ENCODE measurements at regions not wholly inside any gene's neighbourhood (a gene's known extent, or its start where the extent isn't known, plus 50 kb on each side); places are given as distances from the start of the nearest gene placed in this dataset.

DNA sequence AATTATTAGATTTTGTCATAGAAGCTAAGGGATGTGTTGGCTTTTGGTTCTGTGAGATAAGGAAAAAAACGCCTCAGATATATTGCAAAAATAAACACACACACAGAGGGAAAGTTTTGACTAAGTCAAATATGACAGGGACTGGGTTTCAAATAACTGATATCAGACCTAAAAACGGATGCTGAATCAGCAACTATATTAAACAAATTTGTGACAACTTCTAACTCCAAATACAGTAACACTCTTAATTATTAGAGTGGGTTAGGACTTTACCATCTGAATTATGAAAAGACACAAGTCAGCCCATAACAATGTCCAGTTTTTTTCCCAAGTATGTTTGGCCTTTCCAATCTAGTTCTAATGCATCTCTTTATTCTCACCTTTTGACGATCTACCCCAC, 2693.1 kb downstream of the ARAP2 start:
- Histone ChIP-seq H4K20me1 (ENCODE audit: insufficient read depth, low read length) (no peaks in the 10 kb centered on the region), H3K79me2 (ENCODE audit: insufficient read depth, low read length) (no peaks in the 10 kb centered on the region), H3K4me2 (ENCODE audit: low read length) (no peak overlapping the region), H3K9ac (ENCODE audit: low read length) (no peak overlapping the region), H3K36me3 (ENCODE audit: insufficient read depth, low read length) (no peaks in the 10 kb centered on the region), H3F3A (ENCODE audit: insufficient read depth, low read length) (no peaks in the 10 kb centered on the region), H2AFZ (ENCODE audit: low read length) (no peak overlapping the region), H3K27me3 (ENCODE audit: insufficient read depth, low read length) (no peaks in the 10 kb centered on the region), H3K4me3 (ENCODE audit: low read depth, low read length, poor library complexity, severe bottlenecking) (no peak overlapping the region), H3K9me3 (ENCODE audit: low read length) (no peaks in the 10 kb centered on the region), H3K4me1 (ENCODE audit: insufficient read depth, low read length, severe bottlenecking) (no peaks in the 10 kb centered on the region), H3K27ac (ENCODE audit: low read depth, low read length, poor library complexity, severe bottlenecking) (no peak overlapping the region), H3K9me2 (ENCODE audit: low read depth, low read length) (no peaks in the 10 kb centered on the region)
- no peak for TF ChIP-seq EZH2 (IDR thresholded peaks at IDR 0.05; ENCODE audit: borderline replicate concordance, low read length)
- TF ChIP-seq, protein P1, sequence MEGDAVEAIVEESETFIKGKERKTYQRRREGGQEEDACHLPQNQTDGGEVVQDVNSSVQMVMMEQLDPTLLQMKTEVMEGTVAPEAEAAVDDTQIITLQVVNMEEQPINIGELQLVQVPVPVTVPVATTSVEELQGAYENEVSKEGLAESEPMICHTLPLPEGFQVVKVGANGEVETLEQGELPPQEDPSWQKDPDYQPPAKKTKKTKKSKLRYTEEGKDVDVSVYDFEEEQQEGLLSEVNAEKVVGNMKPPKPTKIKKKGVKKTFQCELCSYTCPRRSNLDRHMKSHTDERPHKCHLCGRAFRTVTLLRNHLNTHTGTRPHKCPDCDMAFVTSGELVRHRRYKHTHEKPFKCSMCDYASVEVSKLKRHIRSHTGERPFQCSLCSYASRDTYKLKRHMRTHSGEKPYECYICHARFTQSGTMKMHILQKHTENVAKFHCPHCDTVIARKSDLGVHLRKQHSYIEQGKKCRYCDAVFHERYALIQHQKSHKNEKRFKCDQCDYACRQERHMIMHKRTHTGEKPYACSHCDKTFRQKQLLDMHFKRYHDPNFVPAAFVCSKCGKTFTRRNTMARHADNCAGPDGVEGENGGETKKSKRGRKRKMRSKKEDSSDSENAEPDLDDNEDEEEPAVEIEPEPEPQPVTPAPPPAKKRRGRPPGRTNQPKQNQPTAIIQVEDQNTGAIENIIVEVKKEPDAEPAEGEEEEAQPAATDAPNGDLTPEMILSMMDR (IDR thresholded peaks at IDR 0.05; ENCODE audit: low read length): no peak

DNA sequence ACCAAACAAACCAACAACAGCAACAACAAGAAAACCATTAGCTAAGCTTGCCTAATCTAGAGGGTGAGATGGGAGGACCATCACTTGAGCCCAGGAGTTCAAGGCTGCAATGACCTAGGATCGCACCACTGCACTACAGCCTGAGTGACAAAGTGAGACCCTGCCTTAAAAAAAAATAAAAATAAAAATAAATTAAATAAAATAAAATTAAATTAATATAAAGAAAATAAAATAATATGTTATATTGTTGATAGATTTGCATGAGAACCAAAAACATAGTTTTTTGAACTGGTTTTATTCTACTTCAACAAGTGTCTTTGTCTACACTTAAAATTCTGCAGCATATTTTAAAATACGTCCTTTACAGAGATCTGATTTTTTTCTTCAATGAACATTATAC, 2683.1 kb downstream of the ARAP2 start:
- Histone ChIP-seq H3K36me3 (ENCODE audit: insufficient read depth, low read length) (no peaks in the 10 kb centered on the region), H3K27me3 (ENCODE audit: insufficient read depth, low read length) (no peaks in the 10 kb centered on the region), H4K20me1 (ENCODE audit: insufficient read depth, low read length) (no peaks in the 10 kb centered on the region), H3K9me3 (ENCODE audit: low read length) (no peaks in the 10 kb centered on the region), H3K27ac (ENCODE audit: low read depth, low read length, poor library complexity, severe bottlenecking) (no peak overlapping the region), H3K4me3 (ENCODE audit: low read depth, low read length, poor library complexity, severe bottlenecking) (no peak overlapping the region), H3K9ac (ENCODE audit: low read length) (no peak overlapping the region), H3F3A (ENCODE audit: insufficient read depth, low read length) (no peaks in the 10 kb centered on the region), H3K79me2 (ENCODE audit: insufficient read depth, low read length) (no peaks in the 10 kb centered on the region), H3K4me2 (ENCODE audit: low read length) (no peak overlapping the region), H3K4me1 (ENCODE audit: insufficient read depth, low read length, severe bottlenecking) (no peaks in the 10 kb centered on the region), H3K9me2 (ENCODE audit: low read depth, low read length) (no peaks in the 10 kb centered on the region), H2AFZ (ENCODE audit: low read length) (no peak overlapping the region)
- no peak for TF ChIP-seq EZH2 (IDR thresholded peaks at IDR 0.05; ENCODE audit: borderline replicate concordance, low read length)
- TF ChIP-seq, protein P1 (IDR thresholded peaks at IDR 0.05; ENCODE audit: low read length): no peak

DNA sequence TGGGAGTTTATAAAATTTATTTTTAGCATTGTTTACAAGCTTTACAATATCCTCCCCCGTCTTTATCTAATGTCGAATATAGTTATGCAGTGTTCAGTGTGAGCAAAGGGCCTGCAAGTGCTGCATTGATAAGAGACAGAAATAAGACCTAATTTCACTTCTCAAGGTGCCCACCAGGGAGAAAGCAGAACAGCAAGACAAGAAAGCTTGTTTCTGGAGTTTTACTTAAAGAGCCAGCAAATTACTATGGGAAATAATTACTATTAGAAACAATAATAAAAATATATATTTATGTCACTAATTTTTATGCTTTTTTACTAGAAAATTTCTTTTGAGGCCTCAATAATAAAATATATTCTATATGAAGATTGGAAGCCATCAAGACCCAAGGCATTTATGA, 2677.7 kb downstream of the ARAP2 start:
- Histone ChIP-seq H3K27me3 (ENCODE audit: insufficient read depth, low read length) (no peaks in the 10 kb centered on the region), H3F3A (ENCODE audit: insufficient read depth, low read length) (no peaks in the 10 kb centered on the region), H3K9me2 (ENCODE audit: low read depth, low read length) (no peaks in the 10 kb centered on the region), H3K4me3 (ENCODE audit: low read depth, low read length, poor library complexity, severe bottlenecking) (no peak overlapping the region), H3K9me3 (ENCODE audit: low read length) (no peaks in the 10 kb centered on the region), H3K79me2 (ENCODE audit: insufficient read depth, low read length) (no peaks in the 10 kb centered on the region), H4K20me1 (ENCODE audit: insufficient read depth, low read length) (no peaks in the 10 kb centered on the region), H3K36me3 (ENCODE audit: insufficient read depth, low read length) (no peaks in the 10 kb centered on the region), H3K27ac (ENCODE audit: low read depth, low read length, poor library complexity, severe bottlenecking) (no peak overlapping the region), H3K9ac (ENCODE audit: low read length) (no peak overlapping the region), H3K4me2 (ENCODE audit: low read length) (no peak overlapping the region), H2AFZ (ENCODE audit: low read length) (no peak overlapping the region), H3K4me1 (ENCODE audit: insufficient read depth, low read length, severe bottlenecking) (no peaks in the 10 kb centered on the region)
- TF ChIP-seq, protein P1 (IDR thresholded peaks at IDR 0.05; ENCODE audit: low read length): no peak
- no peak for TF ChIP-seq EZH2 (IDR thresholded peaks at IDR 0.05; ENCODE audit: borderline replicate concordance, low read length)

Measured in OCI-LY1 (cell line).